Suprapubic skin (tissue), 4 donors: ENCODE measurements at regions not wholly inside any gene's neighbourhood (a gene's known extent, or its start where the extent isn't known, plus 50 kb on each side); places are given as distances from the start of the nearest gene placed in this dataset.

Source experiments
- DNase-seq, 2 donors: peaks; one replicate each; pipeline ENCODE4 v3.0.0-alpha.2; 2019; ENCODE audit warnings: low spot score in 2 of 2
- H3K27ac ChIP-seq: fragments of 200-600 bp; sonication (generic); one replicate; pipeline ENCODE4 v1.5.1; 2019
- H3K27me3 ChIP-seq: fragments of 200-600 bp; sonication (generic); one replicate; pipeline ENCODE4 v1.5.1; 2019
- H3K36me3 ChIP-seq: fragments of 200-600 bp; sonication (generic); one replicate; pipeline ENCODE4 v1.5.1; 2019
- H3K4me1 ChIP-seq: fragments of 200-600 bp; sonication (generic); one replicate; pipeline ENCODE4 v1.5.1; 2019
- H3K4me3 ChIP-seq: fragments of 200-600 bp; sonication (generic); one replicate; pipeline ENCODE4 v1.5.1; 2019; ENCODE audit warnings: mild to moderate bottlenecking
- H3K9me3 ChIP-seq: fragments of 200-600 bp; sonication (generic); one replicate; pipeline ENCODE4 v1.5.1; 2019
- CTCF ChIP-seq, 2 donors: fragments of 200-600 bp in 1 of 2; fragments of 450-650 bp in 1 of 2; sonication (generic) in 1 of 2; IDR thresholded peaks; one replicate each; pipeline ENCODE4 v1.5.1; 2016 to 2019; ENCODE audit warnings: antibody characterized with exemption in 2 of 2, mild to moderate bottlenecking in 1 of 2, moderate library complexity in 1 of 2
- EP300 ChIP-seq: sonication (generic); formaldehyde crosslinking; IDR thresholded peaks from one replicate; pipeline ENCODE4 v1.6.1; 2017; ENCODE audit warnings: antibody characterized with exemption
- POLR2A ChIP-seq, 2 donors: fragments of 450-650 bp; IDR thresholded peaks; one replicate each; pipeline ENCODE4 v1.6.1; 2017; ENCODE audit warnings: antibody characterized with exemption in 2 of 2, mild to moderate bottlenecking in 2 of 2, moderate library complexity in 2 of 2
- POLR2AphosphoS5 ChIP-seq, 3 donors: sonication (generic); formaldehyde crosslinking; IDR thresholded peaks; one replicate each; pipeline ENCODE4 v1.6.1; 2017; ENCODE audit warnings: antibody characterized with exemption in 3 of 3
- WGBS: methylation state at CpG from one replicate; pipeline ENCODE4 v1.1.5; 2018; 5-methylcytosine and 5-hydroxymethylcytosine counted together

GRCh38 chr1:229116114-229116513 lies 154.8 kb upstream of the RAB4A start:
- no peak for DNase-seq
- Histone ChIP-seq H3K36me3 (no peaks in the 10 kb centered on the region), H3K27ac (no peak overlapping the region), H3K27me3 (no peaks in the 10 kb centered on the region), H3K9me3 (no peaks in the 10 kb centered on the region), H3K4me3 (no peak overlapping the region), H3K4me1 (peaks cover 13% of the 10 kb centered on the region)
- WGBS = 92% methylated on average over 16 of the region's 16 CpGs
- no peak for TF ChIP-seq CTCF (IDR thresholded peaks at IDR 0.05)
- TF ChIP-seq POLR2A (IDR thresholded peaks at IDR 0.05) = no peak
- TF ChIP-seq EP300 = no peak

- Histone ChIP-seq H3K4me1 (peaks cover 13% of the 10 kb centered on the region), H3K27ac (peak overlapping the region; percentile 39), H3K36me3 (no peaks in the 10 kb centered on the region), H3K4me3 (no peak overlapping the region), H3K27me3 (no peaks in the 10 kb centered on the region), H3K9me3 (no peaks in the 10 kb centered on the region)
- DNase-seq = peak in 1 of 2 donors; percentile 84
- TF ChIP-seq POLR2AphosphoS5 (IDR thresholded peaks at IDR 0.05) (no peak), CTCF (IDR thresholded peaks at IDR 0.05) (no peak), POLR2A (IDR thresholded peaks at IDR 0.05) (no peak), EP300 (no peak)
- 29% methylated on average over 10 of the region's 14 CpGs for WGBS
These were observed 153.1 kb upstream of the RAB4A start for GRCh38 chr1:229117664-229118300.

GRCh38 chr1:229118477-229119061 lies 152.3 kb upstream of the RAB4A start:
- Histone ChIP-seq H3K4me1 (peaks cover 13% of the 10 kb centered on the region), H3K36me3 (no peaks in the 10 kb centered on the region), H3K27me3 (no peaks in the 10 kb centered on the region), H3K27ac (peak overlapping the region; percentile 39), H3K4me3 (no peak overlapping the region), H3K9me3 (no peaks in the 10 kb centered on the region)
- no peak for DNase-seq
- TF ChIP-seq CTCF (IDR thresholded peaks at IDR 0.05) (no peak), POLR2A (IDR thresholded peaks at IDR 0.05) (no peak), POLR2AphosphoS5 (IDR thresholded peaks at IDR 0.05) (no peak), EP300 (no peak)
- WGBS = 71% methylated on average over 2 of the region's 3 CpGs

DNA sequence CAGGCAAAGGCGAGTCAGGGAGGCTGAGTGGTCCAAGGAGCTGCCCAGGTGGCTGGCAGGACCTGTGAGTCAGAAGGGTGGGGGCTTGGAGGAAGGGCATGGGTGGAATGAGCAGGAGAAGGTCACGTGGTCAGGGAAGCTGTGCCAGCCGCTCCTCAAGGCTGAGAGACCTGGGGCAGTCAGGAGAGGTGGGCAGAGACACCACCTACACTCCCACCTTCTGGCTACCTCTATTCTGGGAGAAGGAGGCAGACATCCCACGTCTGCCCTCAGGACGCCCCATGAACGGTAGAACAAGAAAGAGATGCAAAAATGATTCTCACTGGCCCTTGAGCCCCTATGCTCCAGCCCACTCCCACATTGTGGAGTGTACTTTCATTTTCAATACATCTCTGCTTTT lies 151.8 kb upstream of the RAB4A start:
- no peak for DNase-seq
- H3K36me3 ChIP-seq = no peaks in the 10 kb centered on the region
- H3K4me3 ChIP-seq = no peak overlapping the region
- no peak overlapping the region for H3K27ac ChIP-seq
- no peak for TF ChIP-seq POLR2A (IDR thresholded peaks at IDR 0.05)
- H3K27me3 ChIP-seq = no peaks in the 10 kb centered on the region
- WGBS = 84% methylated on average over 5 of the region's 6 CpGs
- H3K9me3 ChIP-seq = no peaks in the 10 kb centered on the region
- peaks cover 13% of the 10 kb centered on the region for H3K4me1 ChIP-seq

GRCh38 chr1:229119876-229120275 lies 151.0 kb upstream of the RAB4A start:
- H3K27ac ChIP-seq = no peak overlapping the region
- H3K4me3 ChIP-seq = no peak overlapping the region
- H3K4me1 ChIP-seq = peaks cover 13% of the 10 kb centered on the region
- DNase-seq = no peak
- H3K36me3 ChIP-seq = no peaks in the 10 kb centered on the region
- WGBS = 84% methylated on average over 8 of the region's 8 CpGs
- TF ChIP-seq EP300 (no peak), CTCF (IDR thresholded peaks at IDR 0.05) (no peak), POLR2A (IDR thresholded peaks at IDR 0.05) (no peak), POLR2AphosphoS5 (IDR thresholded peaks at IDR 0.05) (no peak)
- no peaks in the 10 kb centered on the region for H3K9me3 ChIP-seq
- no peaks in the 10 kb centered on the region for H3K27me3 ChIP-seq
